ENCODE measurements at regions not wholly inside any gene's neighbourhood (a gene's known extent, or its start where the extent isn't known, plus 50 kb on each side); places are given as distances from the start of the nearest gene placed in this dataset.

DNA sequence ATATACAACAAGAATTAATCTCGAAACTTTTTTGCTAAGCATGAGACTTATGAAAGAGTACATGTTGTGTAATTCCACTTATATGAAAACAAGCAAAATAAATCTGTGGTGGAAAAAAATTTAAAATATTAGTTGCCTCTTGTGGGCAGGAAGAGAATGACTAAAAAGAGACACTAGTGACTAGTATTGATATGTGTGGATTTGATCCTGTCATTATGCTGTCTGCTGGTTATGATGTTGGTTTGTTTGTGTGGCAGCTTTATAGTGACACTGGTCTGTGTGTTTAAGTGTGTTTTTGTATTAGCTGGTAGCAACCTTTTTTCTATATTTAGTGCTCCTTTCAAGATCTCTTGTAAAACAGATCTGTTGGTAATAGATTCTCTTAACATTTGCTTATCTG lies 267.8 kb upstream of the NRIP1 start:
- no peak overlapping the region for H3K4me3 ChIP-seq
- no peaks in the 10 kb centered on the region for H3K36me3 ChIP-seq (ENCODE audit: insufficient read depth)
- TF ChIP-seq NANOG (IDR thresholded peaks at IDR 0.05; ENCODE audit: borderline replicate concordance) (no peak), POLR2AphosphoS5 (IDR thresholded peaks at IDR 0.05; ENCODE audit: low read depth) (no peak), EZH2phosphoT487 (IDR thresholded peaks at IDR 0.05; ENCODE audit: unreplicated experiment) (no peak)
- TF ChIP-seq, protein P1, sequence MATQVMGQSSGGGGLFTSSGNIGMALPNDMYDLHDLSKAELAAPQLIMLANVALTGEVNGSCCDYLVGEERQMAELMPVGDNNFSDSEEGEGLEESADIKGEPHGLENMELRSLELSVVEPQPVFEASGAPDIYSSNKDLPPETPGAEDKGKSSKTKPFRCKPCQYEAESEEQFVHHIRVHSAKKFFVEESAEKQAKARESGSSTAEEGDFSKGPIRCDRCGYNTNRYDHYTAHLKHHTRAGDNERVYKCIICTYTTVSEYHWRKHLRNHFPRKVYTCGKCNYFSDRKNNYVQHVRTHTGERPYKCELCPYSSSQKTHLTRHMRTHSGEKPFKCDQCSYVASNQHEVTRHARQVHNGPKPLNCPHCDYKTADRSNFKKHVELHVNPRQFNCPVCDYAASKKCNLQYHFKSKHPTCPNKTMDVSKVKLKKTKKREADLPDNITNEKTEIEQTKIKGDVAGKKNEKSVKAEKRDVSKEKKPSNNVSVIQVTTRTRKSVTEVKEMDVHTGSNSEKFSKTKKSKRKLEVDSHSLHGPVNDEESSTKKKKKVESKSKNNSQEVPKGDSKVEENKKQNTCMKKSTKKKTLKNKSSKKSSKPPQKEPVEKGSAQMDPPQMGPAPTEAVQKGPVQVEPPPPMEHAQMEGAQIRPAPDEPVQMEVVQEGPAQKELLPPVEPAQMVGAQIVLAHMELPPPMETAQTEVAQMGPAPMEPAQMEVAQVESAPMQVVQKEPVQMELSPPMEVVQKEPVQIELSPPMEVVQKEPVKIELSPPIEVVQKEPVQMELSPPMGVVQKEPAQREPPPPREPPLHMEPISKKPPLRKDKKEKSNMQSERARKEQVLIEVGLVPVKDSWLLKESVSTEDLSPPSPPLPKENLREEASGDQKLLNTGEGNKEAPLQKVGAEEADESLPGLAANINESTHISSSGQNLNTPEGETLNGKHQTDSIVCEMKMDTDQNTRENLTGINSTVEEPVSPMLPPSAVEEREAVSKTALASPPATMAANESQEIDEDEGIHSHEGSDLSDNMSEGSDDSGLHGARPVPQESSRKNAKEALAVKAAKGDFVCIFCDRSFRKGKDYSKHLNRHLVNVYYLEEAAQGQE (IDR thresholded peaks at IDR 0.05; ENCODE audit: unreplicated experiment) = no peak
- H3K4me1 ChIP-seq (ENCODE audit: insufficient read depth) = no peaks in the 10 kb centered on the region
- H3K4me2 ChIP-seq = no peak overlapping the region
- Mint-ChIP-seq H3K36me3 (ENCODE audit: low read depth) (peaks cover 5% of the 10 kb centered on the region; the same call in 1 of the 3 replicates), H3K4me1 (no peaks in the 10 kb centered on the region), H3K27me3 (ENCODE audit: insufficient read depth, low read depth, poor library complexity) (no peaks in the 10 kb centered on the region), H3K4me3 (no peak overlapping the region), H3K27ac (no peak overlapping the region), H3K9me3 (peaks cover 9% of the 10 kb centered on the region; the same call in 2 of the 3 replicates)
- no peaks in the 10 kb centered on the region for H3F3A ChIP-seq (replicated peaks; ENCODE audit: low read depth)
- H3K27ac ChIP-seq (ENCODE audit: low read depth) = no peak overlapping the region
- DNase-seq (ENCODE audit: low spot score) (no peak), ATAC-seq (no peak)
- no peak overlapping the region for H2AFZ ChIP-seq
- no peaks in the 10 kb centered on the region for H4K20me1 ChIP-seq (replicated peaks; ENCODE audit: insufficient read depth)
- H3K9me2 ChIP-seq (ENCODE audit: insufficient read depth) = no peaks in the 10 kb centered on the region
- H3K79me2 ChIP-seq (replicated peaks; ENCODE audit: insufficient read depth) = no peaks in the 10 kb centered on the region
- H3K27me3 ChIP-seq (ENCODE audit: insufficient read depth) = no peaks in the 10 kb centered on the region

DNA sequence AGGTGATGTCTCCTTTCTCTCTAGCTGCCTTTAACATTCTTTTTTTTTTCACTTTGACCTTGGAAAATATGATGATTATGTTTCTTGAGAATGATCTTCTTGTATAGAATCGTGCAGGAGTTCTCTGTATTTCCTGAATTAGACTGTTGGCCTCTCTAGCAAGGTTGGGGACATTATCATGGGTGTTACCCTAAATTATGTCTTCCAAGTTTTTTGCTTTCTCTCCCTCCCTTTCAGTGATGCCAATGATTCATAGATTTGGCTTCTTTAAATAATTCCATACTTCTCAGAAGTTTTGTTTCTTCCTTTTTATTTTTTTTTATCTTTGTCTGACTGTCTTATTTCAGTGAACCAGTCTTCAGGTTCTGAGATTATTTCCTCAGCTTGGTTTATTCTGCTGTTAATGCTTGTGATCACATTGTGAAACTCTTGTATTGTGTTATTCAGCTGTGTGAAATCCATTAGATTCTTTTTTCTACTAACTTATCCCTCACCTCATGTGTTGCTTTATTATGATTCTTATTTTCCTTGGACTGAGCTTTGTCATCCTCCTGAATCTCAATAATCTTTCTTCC lies 268.4 kb upstream of the NRIP1 start:
- H3K4me2 ChIP-seq = no peak overlapping the region
- H2AFZ ChIP-seq = no peak overlapping the region
- no peak overlapping the region for H3K27ac ChIP-seq (ENCODE audit: low read depth)
- H3F3A ChIP-seq (replicated peaks; ENCODE audit: low read depth) = no peaks in the 10 kb centered on the region
- H3K27ac Mint-ChIP-seq = no peak overlapping the region
- no peak for ATAC-seq
- no peak for DNase-seq (ENCODE audit: low spot score)
- no peaks in the 10 kb centered on the region for H3K4me1 ChIP-seq (ENCODE audit: insufficient read depth)
- no peaks in the 10 kb centered on the region for H3K79me2 ChIP-seq (replicated peaks; ENCODE audit: insufficient read depth)
- peaks cover 1% of the 10 kb centered on the region; the same call in 1 of the 3 replicates for H3K36me3 Mint-ChIP-seq (ENCODE audit: low read depth)
- no peaks in the 10 kb centered on the region for H4K20me1 ChIP-seq (replicated peaks; ENCODE audit: insufficient read depth)
- peaks cover 2% of the 10 kb centered on the region; the same call in 2 of the 3 replicates for H3K9me3 Mint-ChIP-seq
- no peaks in the 10 kb centered on the region for H3K27me3 Mint-ChIP-seq (ENCODE audit: insufficient read depth, low read depth, poor library complexity)
- H3K4me3 Mint-ChIP-seq = no peak overlapping the region
- no peaks in the 10 kb centered on the region for H3K36me3 ChIP-seq (ENCODE audit: insufficient read depth)
- H3K9me2 ChIP-seq (ENCODE audit: insufficient read depth) = no peaks in the 10 kb centered on the region; the same call in 1 of the 2 replicates
- no peaks in the 10 kb centered on the region for H3K27me3 ChIP-seq (ENCODE audit: insufficient read depth)
- no peak overlapping the region for H3K4me3 ChIP-seq
- H3K4me1 Mint-ChIP-seq = no peaks in the 10 kb centered on the region
- TF ChIP-seq EZH2 (IDR thresholded peaks at IDR 0.05; ENCODE audit: low read depth, unreplicated experiment) (no peak), STAT1 (IDR thresholded peaks at IDR 0.05; ENCODE audit: unreplicated experiment) (no peak), ZNF331 (CRISPR knock-in tag; IDR thresholded peaks at IDR 0.05; ENCODE audit: low read depth) (no peak), POLR2AphosphoS5 (IDR thresholded peaks at IDR 0.05; ENCODE audit: low read depth) (no peak), EZH2phosphoT487 (IDR thresholded peaks at IDR 0.05; ENCODE audit: unreplicated experiment) (no peak)
- TF ChIP-seq, protein P2, sequence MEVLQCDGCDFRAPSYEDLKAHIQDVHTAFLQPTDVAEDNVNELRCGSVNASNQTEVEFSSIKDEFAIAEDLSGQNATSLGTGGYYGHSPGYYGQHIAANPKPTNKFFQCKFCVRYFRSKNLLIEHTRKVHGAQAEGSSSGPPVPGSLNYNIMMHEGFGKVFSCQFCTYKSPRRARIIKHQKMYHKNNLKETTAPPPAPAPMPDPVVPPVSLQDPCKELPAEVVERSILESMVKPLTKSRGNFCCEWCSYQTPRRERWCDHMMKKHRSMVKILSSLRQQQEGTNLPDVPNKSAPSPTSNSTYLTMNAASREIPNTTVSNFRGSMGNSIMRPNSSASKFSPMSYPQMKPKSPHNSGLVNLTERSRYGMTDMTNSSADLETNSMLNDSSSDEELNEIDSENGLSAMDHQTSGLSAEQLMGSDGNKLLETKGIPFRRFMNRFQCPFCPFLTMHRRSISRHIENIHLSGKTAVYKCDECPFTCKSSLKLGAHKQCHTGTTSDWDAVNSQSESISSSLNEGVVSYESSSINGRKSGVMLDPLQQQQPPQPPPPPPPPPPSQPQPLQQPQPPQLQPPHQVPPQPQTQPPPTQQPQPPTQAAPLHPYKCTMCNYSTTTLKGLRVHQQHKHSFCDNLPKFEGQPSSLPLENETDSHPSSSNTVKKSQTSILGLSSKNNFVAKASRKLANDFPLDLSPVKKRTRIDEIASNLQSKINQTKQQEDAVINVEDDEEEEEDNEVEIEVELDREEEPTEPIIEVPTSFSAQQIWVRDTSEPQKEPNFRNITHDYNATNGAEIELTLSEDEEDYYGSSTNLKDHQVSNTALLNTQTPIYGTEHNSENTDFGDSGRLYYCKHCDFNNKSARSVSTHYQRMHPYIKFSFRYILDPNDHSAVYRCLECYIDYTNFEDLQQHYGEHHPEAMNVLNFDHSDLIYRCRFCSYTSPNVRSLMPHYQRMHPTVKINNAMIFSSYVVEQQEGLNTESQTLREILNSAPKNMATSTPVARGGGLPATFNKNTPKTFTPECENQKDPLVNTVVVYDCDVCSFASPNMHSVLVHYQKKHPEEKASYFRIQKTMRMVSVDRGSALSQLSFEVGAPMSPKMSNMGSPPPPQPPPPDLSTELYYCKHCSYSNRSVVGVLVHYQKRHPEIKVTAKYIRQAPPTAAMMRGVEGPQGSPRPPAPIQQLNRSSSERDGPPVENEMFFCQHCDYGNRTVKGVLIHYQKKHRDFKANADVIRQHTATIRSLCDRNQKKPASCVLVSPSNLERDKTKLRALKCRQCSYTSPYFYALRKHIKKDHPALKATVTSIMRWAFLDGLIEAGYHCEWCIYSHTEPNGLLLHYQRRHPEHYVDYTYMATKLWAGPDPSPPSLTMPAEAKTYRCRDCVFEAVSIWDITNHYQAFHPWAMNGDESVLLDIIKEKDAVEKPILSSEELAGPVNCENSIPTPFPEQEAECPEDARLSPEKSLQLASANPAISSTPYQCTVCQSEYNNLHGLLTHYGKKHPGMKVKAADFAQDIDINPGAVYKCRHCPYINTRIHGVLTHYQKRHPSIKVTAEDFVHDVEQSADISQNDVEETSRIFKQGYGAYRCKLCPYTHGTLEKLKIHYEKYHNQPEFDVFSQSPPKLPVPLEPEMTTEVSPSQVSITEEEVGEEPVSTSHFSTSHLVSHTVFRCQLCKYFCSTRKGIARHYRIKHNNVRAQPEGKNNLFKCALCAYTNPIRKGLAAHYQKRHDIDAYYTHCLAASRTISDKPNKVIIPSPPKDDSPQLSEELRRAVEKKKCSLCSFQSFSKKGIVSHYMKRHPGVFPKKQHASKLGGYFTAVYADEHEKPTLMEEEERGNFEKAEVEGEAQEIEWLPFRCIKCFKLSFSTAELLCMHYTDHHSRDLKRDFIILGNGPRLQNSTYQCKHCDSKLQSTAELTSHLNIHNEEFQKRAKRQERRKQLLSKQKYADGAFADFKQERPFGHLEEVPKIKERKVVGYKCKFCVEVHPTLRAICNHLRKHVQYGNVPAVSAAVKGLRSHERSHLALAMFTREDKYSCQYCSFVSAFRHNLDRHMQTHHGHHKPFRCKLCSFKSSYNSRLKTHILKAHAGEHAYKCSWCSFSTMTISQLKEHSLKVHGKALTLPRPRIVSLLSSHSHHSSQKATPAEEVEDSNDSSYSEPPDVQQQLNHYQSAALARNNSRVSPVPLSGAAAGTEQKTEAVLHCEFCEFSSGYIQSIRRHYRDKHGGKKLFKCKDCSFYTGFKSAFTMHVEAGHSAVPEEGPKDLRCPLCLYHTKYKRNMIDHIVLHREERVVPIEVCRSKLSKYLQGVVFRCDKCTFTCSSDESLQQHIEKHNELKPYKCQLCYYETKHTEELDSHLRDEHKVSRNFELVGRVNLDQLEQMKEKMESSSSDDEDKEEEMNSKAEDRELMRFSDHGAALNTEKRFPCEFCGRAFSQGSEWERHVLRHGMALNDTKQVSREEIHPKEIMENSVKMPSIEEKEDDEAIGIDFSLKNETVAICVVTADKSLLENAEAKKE (CRISPR knock-in tag; IDR thresholded peaks at IDR 0.05) = no peak
- TF ChIP-seq, protein P3, sequence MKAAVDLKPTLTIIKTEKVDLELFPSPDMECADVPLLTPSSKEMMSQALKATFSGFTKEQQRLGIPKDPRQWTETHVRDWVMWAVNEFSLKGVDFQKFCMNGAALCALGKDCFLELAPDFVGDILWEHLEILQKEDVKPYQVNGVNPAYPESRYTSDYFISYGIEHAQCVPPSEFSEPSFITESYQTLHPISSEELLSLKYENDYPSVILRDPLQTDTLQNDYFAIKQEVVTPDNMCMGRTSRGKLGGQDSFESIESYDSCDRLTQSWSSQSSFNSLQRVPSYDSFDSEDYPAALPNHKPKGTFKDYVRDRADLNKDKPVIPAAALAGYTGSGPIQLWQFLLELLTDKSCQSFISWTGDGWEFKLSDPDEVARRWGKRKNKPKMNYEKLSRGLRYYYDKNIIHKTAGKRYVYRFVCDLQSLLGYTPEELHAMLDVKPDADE (IDR thresholded peaks at IDR 0.05) = no peak

Measured in GM23338 (cell line).